ENCODE measurements at regions not wholly inside any gene's neighbourhood (a gene's known extent, or its start where the extent isn't known, plus 50 kb on each side); places are given as distances from the start of the nearest gene placed in this dataset.
A peak's percentile ranks its signal among the peaks of the same experiment; 100 is the strongest.

- no peak for DNase-seq (ENCODE audit: low read depth)
Observed at GRCh38 chr5:159453209-159453608, 122.9 kb upstream of the IL12B start.

GRCh38 chr5:159456261-159456660 lies 126.0 kb upstream of the IL12B start:
- no peak for DNase-seq (ENCODE audit: low read depth)

DNA sequence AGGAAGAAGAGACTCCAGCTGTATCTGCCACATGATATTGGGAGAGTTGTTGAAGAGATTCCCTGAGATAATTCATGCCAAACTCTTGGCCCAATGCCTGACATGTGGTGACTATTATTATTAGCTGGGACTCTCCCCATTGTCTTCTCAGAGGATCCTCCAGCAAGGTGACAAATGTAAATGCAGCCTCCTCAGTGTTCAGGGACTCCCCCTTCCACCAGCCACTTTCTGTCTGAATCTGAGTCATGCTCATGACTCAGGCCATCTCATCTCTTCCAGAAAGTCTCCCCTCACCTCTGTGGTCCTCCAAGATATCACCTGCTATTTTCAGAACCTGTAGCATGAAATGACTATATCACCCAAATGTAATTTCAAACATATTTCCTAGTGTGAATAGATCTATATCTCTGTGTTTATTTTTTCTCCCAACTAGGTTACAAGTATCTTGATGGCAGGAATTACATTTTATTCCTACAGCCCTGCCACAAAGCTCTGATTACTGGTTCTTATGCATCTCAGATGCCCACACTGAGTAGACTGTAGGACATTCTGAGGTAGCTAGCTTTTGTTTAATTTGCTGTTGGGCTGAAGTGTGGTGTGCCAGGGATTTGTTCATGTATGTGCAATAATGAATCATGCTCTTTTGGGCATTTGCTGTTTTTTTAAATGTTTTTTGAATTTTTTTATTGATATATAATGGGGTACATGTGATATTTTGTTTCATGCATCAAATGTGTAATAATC lies 126.6 kb upstream of the IL12B start:
- DNase-seq (ENCODE audit: low read depth): peak; percentile 83

DNA sequence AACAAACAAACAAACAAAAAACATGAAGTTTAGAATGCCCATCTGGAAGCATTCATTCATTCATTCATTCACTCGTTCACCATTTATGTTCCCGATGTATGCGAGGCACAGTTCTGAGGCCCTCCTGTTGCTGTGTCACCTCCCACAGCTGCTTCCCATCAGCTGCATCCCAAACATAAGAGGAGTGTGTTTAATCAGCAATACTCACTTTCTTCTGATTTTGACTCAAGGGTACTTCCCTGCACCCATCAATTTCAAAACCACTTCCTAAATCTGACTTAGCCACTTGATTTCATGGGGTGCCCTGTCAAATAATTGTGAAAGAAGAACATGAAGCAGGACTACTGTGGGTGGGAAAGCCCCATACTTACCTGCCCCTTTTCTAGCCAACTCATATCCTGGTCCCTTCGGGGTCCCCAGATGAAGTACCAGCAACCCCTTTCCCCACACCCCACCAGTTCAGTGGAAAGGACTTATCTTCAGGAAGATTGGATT lies 128.0 kb upstream of the IL12B start:
- no peak for DNase-seq (ENCODE audit: low read depth)

- DNase-seq (ENCODE audit: low read depth): no peak
Observed at GRCh38 chr5:159459132-159459627, 128.9 kb upstream of the IL12B start.

GRCh38 chr5:159459951-159460538 lies 129.8 kb upstream of the IL12B start:
- DNase-seq (ENCODE audit: low read depth): peak; percentile 69

DNA sequence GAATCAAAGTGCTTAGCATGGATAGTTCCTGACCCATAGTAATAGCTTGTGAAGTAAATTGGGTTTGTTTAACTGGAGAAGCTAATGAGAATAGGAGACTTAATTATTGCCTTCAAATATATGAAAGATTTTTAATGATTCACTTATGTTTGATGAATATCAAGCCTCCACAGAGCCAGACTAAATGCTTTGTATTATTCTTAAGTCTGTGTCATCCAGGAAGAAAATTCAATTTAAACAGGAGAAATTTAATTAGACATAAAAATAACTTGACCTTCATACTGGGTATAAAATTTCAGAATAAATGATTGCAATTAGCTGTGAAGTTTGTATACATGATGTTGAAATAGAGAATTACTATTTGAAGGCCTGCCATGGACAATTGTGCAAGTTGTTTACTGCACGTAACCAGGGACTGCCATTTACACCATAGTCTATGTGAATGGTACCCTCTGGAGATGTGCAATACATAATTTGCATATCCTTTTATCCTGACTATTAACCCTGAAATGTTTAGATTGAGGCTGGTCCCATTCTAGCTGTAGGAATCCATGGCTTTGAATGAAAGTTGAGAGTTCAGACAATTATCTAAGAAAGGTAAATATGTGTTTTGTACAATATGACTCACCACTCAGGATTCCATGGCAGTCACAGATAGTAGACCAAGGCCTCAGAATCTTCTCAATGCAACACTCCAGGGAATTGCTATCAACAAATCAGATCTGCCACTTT lies 133.5 kb upstream of the IL12B start:
- DNase-seq (ENCODE audit: low read depth): peak; percentile 30

GRCh38 chr5:159465604-159466003 lies 135.3 kb upstream of the IL12B start:
- no peak for DNase-seq (ENCODE audit: low read depth)

DNA sequence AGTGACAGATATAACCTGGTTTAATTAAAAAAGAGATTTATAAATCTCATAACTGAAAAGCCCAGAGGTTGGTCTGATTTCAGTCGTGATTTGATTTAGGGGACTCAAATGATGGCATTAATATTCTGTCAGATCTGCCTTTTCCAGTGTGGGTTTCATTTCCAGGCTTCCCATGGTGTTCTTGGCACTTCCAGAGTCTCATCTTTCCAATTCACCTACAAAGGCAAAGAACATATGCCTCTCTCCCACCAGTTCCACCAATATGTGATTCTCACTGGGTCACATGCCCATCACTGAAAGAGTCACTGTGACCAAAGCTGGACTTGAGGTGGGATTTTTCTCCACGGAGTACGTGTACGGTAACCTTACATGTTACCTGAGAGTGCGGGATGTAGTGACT lies 137.4 kb upstream of the IL12B start:
- DNase-seq (ENCODE audit: low read depth): no peak

GRCh38 chr5:159469496-159470372 lies 139.4 kb upstream of the IL12B start:
- DNase-seq (ENCODE audit: low read depth): no peak

DNA sequence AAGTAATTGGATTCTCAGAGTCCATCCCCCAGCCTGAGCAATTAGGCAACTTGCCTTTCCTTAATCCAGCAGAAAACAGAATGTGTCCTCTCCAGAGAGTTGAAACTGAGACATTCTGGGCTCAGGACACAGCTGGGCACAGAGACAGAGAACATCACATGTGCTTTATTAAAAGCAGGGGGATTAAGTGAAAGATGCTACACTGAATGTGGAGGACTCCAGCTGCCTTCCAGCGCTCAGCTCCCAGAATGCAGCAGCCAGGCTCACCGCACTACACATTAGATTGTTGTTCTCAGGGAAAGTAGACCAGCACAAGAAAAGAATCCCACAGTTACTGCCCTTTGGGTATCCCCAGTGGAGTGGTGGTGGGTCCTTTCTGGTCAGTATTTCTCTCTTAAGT lies 141.6 kb upstream of the IL12B start:
- DNase-seq (ENCODE audit: low read depth): no peak

- DNase-seq (ENCODE audit: low read depth): no peak
Observed at GRCh38 chr5:159475026-159475425, 144.7 kb upstream of the IL12B start.

DNA sequence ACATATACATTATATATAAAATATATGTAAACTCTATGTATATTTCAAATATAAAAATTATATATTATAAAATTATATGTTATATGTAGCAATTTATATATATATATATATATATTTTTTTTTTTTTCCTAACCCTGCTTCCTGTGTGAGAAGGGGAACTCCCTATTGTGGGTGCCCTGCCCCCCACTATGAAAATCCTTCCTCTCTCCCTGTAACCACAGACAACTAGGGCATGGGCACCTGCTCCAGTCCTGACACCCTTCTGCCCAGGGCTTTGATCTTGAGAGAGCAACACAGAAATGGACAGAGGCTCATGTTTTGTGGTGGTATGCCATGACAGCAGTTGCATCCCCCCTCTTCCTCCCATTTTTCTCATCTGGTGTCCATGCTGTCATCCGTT lies 148.7 kb upstream of the IL12B start:
- DNase-seq (ENCODE audit: low read depth): no peak

DNA sequence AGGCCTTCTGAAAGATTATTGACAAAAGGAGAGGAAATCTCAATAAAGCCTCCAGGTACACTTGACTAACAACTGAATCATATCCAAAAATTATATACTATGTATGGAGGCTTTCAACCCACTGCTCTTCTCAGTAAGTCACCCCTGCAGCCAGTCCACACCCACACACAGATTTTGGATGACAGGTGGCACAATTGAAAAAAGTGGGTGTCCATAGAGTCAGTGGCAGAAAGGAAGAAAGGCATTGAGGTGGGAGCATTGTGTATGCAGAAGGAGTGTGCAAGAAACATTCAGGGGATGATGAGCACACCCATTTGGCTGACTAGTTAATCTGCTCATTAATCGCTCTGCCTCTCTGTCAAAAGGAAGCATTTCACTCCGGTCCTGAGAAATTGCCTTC lies 150.6 kb upstream of the IL12B start:
- no peak for DNase-seq (ENCODE audit: low read depth)

GRCh38 chr5:159481751-159482150 lies 151.5 kb upstream of the IL12B start:
- DNase-seq (ENCODE audit: low read depth): no peak

DNA sequence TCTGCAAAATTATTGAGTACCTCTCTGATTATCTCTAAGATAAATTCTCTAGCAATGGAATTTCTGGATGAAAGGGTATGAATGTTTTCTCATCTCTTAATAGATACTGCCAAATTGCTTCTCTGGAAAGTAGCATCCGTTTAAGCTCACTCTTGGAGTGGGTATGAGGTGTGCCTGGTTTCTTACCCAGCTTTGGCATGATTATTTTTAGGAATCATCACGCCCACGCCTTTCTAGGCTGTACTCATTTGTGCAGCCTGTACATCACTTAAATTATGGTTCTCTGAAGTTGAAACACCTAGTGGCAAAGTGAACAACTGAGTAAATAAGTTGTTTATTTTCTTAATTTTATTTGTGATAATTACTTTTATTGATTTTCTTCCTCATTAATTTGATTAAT lies 156.5 kb upstream of the IL12B start:
- no peak for DNase-seq (ENCODE audit: low read depth)

DNA sequence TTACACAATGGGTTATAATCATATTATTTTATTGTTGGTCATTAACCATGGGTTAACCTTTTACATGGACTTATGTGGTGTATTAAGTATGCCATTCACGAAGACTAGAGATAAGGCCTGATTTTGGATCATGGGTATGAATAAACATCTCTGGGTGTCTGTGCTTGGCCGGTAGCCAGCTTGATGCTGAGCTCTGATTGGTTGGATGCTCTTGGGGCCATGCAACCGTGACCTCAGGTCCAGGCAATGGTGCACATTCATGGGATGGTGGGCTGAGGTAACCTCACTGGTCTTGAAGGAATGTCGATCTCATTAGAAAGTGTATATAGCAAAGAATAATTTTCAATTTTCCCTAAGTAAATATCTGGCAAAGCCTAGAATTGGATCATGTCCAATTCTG lies 158.2 kb upstream of the IL12B start:
- DNase-seq (ENCODE audit: low read depth): no peak

DNA sequence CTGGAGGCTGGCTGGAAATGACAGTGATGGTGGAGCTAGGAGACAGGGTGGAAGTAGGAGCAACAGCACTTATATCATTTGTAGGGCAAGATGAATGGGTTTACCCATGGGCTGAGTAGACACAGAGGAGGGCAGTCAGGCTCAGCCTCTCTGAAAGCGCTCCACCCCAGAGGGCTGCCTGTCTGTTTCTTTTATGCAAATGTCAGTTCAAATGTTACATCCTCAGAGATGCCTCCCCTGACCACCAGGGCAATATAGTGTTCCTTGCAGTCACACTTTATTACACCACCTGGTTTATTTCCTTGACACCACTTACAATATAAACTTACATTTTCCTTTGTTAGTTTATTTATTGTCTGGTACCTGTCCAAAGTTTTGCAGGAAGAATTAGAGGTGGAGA lies 159.5 kb upstream of the IL12B start:
- DNase-seq (ENCODE audit: low read depth): no peak

- DNase-seq (ENCODE audit: low read depth): no peak
Observed at GRCh38 chr5:159490507-159490906, 160.2 kb upstream of the IL12B start.

DNA sequence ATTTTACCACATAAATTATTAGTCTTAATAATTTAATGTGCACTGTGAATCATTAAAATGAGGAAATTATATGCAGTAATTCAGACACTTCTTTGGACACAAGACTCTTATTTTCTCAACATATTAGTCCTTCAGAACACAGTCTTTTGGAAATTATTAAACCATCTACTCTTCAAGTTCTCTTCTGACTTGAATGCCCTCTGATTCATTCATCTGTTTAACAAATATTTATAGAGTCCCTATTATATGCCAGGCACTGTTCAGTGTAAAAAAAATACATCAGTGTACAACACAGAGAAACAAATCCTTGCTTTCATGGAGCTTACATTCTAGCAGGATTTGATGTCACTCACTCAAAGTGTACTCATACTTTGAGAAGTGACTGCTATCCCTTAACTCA lies 163.4 kb upstream of the IL12B start:
- no peak for DNase-seq (ENCODE audit: low read depth)

GRCh38 chr5:159496773-159497172 lies 166.5 kb upstream of the IL12B start:
- DNase-seq (ENCODE audit: low read depth): no peak
